SK-N-SH treated with all-trans-retinoic acid at 6 μM for 48 hours (cell line): ENCODE measurements at regions not wholly inside any gene's neighbourhood (a gene's known extent, or its start where the extent isn't known, plus 50 kb on each side); places are given as distances from the start of the nearest gene placed in this dataset.
"Not testable (repeated sequence)": the region's sequence is repeated elsewhere in the genome, so short reads cannot be mapped to it uniquely, and the experiment has no call there.

ENCODE experiments used
- ATAC-seq: fragments of 200-7000 bp; cut with Tn5 transposase; 3 replicates; pipeline ENCODE4 v1.9.1; 2020; ENCODE audit warnings: mild to moderate bottlenecking, moderate library complexity
- ARNTL ChIP-seq: fragments of 450-650 bp; formaldehyde crosslinking; IDR thresholded peaks from 2 replicates; pipeline ENCODE4 v1.5.0; 2020; ENCODE audit warnings: low read depth, mild to moderate bottlenecking, moderate library complexity, borderline replicate concordance
- BACH2 ChIP-seq: fragments of 250-450 bp; sonication (Bioruptor Pico); IDR thresholded peaks from 2 replicates; pipeline ENCODE4 v1.9.0; 2021; ENCODE audit warnings: mild to moderate bottlenecking, borderline replicate concordance
- CSDC2 ChIP-seq: fragments of 250-450 bp; sonication (Bioruptor Pico); IDR thresholded peaks from 2 replicates; pipeline ENCODE4 v1.5.0; 2020; ENCODE audit warnings: mild to moderate bottlenecking, moderate library complexity
- ESRRG ChIP-seq: fragments of 250-450 bp; sonication (Bioruptor Pico); IDR thresholded peaks from 2 replicates; pipeline ENCODE4 v1.6.1; 2021; ENCODE audit warnings: mild to moderate bottlenecking
- GLIS3 ChIP-seq: fragments of 250-450 bp; sonication (Bioruptor Pico); IDR thresholded peaks from 2 replicates; pipeline ENCODE4 v1.5.0; 2020; ENCODE audit warnings: mild to moderate bottlenecking, moderate library complexity
- ISL1 ChIP-seq: fragments of 250-450 bp; sonication (Bioruptor Pico); IDR thresholded peaks from 2 replicates; pipeline ENCODE4 v2.1.2; 2022; ENCODE audit warnings: mild to moderate bottlenecking, moderate library complexity
- OSR1 ChIP-seq: fragments of 250-450 bp; sonication (Bioruptor Pico); IDR thresholded peaks from 2 replicates; pipeline ENCODE4 v1.8.0; 2022; ENCODE audit warnings: moderate library complexity, mild to moderate bottlenecking, inconsistent platforms
- PPARA ChIP-seq: fragments of 250-450 bp; sonication (Bioruptor Pico); IDR thresholded peaks from 2 replicates; pipeline ENCODE4 v1.5.0; 2020; ENCODE audit warnings: mild to moderate bottlenecking, borderline replicate concordance
- RARB ChIP-seq: fragments of 250-450 bp; sonication (Bioruptor Pico); IDR thresholded peaks from 2 replicates; pipeline ENCODE4 v1.8.0; 2021; ENCODE audit warnings: mild to moderate bottlenecking, moderate library complexity
- SNAI2 ChIP-seq: fragments of 250-450 bp; sonication (Bioruptor Pico); IDR thresholded peaks from 2 replicates; pipeline ENCODE4 v1.5.0; 2020; ENCODE audit warnings: mild to moderate bottlenecking, moderate library complexity
- TCF4 ChIP-seq: fragments of 250-450 bp; sonication (Bioruptor Pico); IDR thresholded peaks from 2 replicates; pipeline ENCODE4 v1.8.0; 2021; ENCODE audit warnings: mild to moderate bottlenecking, moderate library complexity, borderline replicate concordance
- TOX ChIP-seq: fragments of 250-450 bp; sonication (Bioruptor Pico); IDR thresholded peaks from 2 replicates; pipeline ENCODE4 v1.8.0; 2021; ENCODE audit warnings: mild to moderate bottlenecking, moderate library complexity, borderline replicate concordance
- ZC3H10 ChIP-seq: fragments of 250-450 bp; sonication (Bioruptor Pico); IDR thresholded peaks from 2 replicates; pipeline ENCODE4 v1.5.1; 2021; ENCODE audit warnings: mild to moderate bottlenecking, moderate library complexity
- ZFP3 ChIP-seq: fragments of 250-450 bp; sonication (Bioruptor Pico); IDR thresholded peaks from 2 replicates; pipeline ENCODE4 v1.5.0; 2020; ENCODE audit warnings: mild to moderate bottlenecking, moderate library complexity
- ZFP30 ChIP-seq: fragments of 450-650 bp; formaldehyde crosslinking; IDR thresholded peaks from 2 replicates; pipeline ENCODE4 v1.5.0; 2022; ENCODE audit warnings: mild to moderate bottlenecking, moderate library complexity
- ZNF565 ChIP-seq: fragments of 450-650 bp; formaldehyde crosslinking; conservative IDR thresholded peaks from 2 replicates; pipeline ENCODE4 v1.5.0; 2020; ENCODE audit warnings: low read depth, mild to moderate bottlenecking, moderate library complexity
- ZNF70 ChIP-seq: fragments of 450-650 bp; formaldehyde crosslinking; IDR thresholded peaks from 2 replicates; pipeline ENCODE4 v1.5.0; 2020; ENCODE audit warnings: mild to moderate bottlenecking, moderate library complexity
- ZNF8 ChIP-seq: fragments of 450-650 bp; formaldehyde crosslinking; IDR thresholded peaks from 2 replicates; pipeline ENCODE4 v1.5.0; 2020; ENCODE audit warnings: mild to moderate bottlenecking, moderate library complexity
- TF ChIP-seq, protein P1 (sequence below): fragments of 250-450 bp; sonication (Bioruptor Pico); IDR thresholded peaks from 2 replicates; pipeline ENCODE4 v1.5.0; 2020; ENCODE audit warnings: mild to moderate bottlenecking, moderate library complexity
- TF ChIP-seq, protein P2 (sequence below): fragments of 250-450 bp; sonication (Bioruptor Pico); IDR thresholded peaks from 2 replicates; pipeline ENCODE4 v1.5.1; 2021; ENCODE audit warnings: mild to moderate bottlenecking, moderate library complexity
- TF ChIP-seq, protein P3 (sequence below): fragments of 250-450 bp; sonication (Bioruptor Pico); IDR thresholded peaks from 2 replicates; pipeline ENCODE4 v1.8.0; 2020; ENCODE audit warnings: mild to moderate bottlenecking, moderate library complexity, borderline replicate concordance
- TF ChIP-seq, protein P4 (sequence below): fragments of 250-450 bp; sonication (Bioruptor Pico); IDR thresholded peaks from 2 replicates; pipeline ENCODE4 v1.5.1; 2020; ENCODE audit warnings: low read depth, mild to moderate bottlenecking, moderate library complexity

DNA sequence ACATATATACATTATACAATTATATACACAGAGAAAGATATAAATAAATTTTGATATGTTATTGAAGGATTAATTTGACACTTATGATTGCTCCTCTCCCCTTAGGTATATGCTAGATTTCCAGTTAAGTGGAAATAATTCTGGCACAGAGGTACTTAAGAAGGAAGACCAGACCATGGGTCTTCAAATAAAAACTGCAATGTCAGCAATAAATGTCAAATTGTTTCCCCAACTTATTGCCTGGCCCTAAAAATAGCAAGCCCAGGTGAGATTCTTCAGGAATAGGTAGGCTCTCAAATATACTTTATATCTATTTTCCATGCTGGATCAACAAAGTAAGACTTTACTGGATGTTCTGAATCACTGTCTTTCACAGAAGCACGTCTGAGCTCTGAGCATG, 551.3 kb upstream of the STEAP1 start (continued):
- TF ChIP-seq, protein P1, sequence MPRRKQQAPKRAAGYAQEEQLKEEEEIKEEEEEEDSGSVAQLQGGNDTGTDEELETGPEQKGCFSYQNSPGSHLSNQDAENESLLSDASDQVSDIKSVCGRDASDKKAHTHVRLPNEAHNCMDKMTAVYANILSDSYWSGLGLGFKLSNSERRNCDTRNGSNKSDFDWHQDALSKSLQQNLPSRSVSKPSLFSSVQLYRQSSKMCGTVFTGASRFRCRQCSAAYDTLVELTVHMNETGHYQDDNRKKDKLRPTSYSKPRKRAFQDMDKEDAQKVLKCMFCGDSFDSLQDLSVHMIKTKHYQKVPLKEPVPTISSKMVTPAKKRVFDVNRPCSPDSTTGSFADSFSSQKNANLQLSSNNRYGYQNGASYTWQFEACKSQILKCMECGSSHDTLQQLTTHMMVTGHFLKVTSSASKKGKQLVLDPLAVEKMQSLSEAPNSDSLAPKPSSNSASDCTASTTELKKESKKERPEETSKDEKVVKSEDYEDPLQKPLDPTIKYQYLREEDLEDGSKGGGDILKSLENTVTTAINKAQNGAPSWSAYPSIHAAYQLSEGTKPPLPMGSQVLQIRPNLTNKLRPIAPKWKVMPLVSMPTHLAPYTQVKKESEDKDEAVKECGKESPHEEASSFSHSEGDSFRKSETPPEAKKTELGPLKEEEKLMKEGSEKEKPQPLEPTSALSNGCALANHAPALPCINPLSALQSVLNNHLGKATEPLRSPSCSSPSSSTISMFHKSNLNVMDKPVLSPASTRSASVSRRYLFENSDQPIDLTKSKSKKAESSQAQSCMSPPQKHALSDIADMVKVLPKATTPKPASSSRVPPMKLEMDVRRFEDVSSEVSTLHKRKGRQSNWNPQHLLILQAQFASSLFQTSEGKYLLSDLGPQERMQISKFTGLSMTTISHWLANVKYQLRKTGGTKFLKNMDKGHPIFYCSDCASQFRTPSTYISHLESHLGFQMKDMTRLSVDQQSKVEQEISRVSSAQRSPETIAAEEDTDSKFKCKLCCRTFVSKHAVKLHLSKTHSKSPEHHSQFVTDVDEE (CRISPR knock-in tag) = no peak
- TF ChIP-seq, protein P2, sequence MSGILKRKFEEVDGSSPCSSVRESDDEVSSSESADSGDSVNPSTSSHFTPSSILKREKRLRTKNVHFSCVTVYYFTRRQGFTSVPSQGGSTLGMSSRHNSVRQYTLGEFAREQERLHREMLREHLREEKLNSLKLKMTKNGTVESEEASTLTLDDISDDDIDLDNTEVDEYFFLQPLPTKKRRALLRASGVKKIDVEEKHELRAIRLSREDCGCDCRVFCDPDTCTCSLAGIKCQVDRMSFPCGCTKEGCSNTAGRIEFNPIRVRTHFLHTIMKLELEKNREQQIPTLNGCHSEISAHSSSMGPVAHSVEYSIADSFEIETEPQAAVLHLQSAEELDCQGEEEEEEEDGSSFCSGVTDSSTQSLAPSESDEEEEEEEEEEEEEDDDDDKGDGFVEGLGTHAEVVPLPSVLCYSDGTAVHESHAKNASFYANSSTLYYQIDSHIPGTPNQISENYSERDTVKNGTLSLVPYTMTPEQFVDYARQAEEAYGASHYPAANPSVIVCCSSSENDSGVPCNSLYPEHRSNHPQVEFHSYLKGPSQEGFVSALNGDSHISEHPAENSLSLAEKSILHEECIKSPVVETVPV = no peak
- TF ChIP-seq ZNF70 (CRISPR knock-in tag) (no peak), SNAI2 (CRISPR knock-in tag) (no peak)

DNA sequence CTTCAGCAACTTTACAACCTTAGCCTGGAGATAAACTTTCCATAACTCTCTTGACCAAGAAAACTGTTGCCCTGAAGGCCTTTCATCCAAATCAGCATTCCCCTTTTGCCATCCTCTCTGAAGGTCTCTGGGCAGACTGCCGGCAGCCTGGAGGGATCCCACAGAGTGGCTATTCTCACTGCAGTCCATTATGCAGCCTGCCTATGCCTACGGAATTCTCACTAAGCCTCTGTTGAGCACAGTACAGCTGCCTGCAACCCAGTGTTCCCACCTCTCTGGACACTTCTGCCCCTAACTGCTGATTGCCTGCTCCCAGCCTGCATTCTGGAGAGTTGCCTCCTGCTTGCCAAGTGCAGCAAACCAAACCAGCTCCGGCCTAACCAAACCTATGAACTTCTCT, 548.9 kb upstream of the STEAP1 start:
- TF ChIP-seq, protein P3, sequence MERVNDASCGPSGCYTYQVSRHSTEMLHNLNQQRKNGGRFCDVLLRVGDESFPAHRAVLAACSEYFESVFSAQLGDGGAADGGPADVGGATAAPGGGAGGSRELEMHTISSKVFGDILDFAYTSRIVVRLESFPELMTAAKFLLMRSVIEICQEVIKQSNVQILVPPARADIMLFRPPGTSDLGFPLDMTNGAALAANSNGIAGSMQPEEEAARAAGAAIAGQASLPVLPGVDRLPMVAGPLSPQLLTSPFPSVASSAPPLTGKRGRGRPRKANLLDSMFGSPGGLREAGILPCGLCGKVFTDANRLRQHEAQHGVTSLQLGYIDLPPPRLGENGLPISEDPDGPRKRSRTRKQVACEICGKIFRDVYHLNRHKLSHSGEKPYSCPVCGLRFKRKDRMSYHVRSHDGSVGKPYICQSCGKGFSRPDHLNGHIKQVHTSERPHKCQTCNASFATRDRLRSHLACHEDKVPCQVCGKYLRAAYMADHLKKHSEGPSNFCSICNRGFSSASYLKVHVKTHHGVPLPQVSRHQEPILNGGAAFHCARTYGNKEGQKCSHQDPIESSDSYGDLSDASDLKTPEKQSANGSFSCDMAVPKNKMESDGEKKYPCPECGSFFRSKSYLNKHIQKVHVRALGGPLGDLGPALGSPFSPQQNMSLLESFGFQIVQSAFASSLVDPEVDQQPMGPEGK = no peak
- no peak for TF ChIP-seq ARNTL (CRISPR knock-in tag)
- TF ChIP-seq, protein P2 = no peak
- TF ChIP-seq SNAI2 (CRISPR knock-in tag) = no peak
- no peak for TF ChIP-seq ZNF565 (CRISPR knock-in tag)
- no peak for TF ChIP-seq ISL1 (CRISPR knock-in tag)
- no peak for TF ChIP-seq ZNF8
- TF ChIP-seq, protein P4, sequence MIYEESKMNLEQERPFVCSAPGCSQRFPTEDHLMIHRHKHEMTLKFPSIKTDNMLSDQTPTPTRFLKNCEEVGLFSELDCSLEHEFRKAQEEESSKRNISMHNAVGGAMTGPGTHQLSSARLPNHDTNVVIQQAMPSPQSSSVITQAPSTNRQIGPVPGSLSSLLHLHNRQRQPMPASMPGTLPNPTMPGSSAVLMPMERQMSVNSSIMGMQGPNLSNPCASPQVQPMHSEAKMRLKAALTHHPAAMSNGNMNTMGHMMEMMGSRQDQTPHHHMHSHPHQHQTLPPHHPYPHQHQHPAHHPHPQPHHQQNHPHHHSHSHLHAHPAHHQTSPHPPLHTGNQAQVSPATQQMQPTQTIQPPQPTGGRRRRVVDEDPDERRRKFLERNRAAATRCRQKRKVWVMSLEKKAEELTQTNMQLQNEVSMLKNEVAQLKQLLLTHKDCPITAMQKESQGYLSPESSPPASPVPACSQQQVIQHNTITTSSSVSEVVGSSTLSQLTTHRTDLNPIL (CRISPR knock-in tag) = no peak

DNA sequence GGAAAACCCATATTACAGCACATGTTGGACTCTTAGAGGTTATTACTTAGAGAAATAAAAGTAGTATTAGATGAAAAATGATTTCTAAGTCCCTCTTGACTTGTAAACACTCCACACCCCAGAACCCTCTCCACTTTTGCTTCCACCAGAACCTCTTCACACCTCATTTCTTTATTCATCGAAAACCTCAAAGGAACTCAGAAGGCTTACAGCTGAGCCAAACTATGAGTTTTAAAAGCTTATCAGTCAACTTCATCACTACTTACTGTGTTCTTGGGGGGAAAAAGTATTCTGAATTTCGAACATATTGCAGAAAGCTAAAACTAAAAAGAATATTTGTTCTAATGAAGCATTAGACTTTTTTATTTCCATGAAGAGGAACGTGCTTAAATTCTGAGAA, 547.8 kb upstream of the STEAP1 start:
- no peak for TF ChIP-seq TOX (CRISPR knock-in tag)
- ATAC-seq = no peak

More for the DNA sequence above, 548.9 kb upstream of the STEAP1 start:
- ATAC-seq = no peak

DNA sequence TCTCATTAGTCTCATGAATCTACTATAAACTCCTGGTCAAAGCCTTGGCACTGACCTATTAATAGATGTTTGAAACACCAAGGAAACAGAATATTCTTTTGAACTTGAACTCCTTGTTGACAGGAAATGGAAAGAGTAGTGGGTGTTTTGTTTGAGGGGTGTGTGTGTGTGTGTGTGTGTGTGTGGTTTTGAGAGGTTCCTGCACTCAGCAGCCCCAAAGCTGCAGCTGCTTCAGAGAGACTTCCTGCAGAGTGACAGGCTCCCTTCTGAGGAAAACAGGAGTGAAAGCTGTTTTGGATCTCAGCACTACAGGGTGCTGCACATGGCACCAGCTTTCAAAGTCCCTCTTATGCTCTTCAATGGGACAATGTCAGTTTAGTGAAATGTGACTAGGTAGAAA, 546.5 kb upstream of the STEAP1 start:
- ATAC-seq = no peak

DNA sequence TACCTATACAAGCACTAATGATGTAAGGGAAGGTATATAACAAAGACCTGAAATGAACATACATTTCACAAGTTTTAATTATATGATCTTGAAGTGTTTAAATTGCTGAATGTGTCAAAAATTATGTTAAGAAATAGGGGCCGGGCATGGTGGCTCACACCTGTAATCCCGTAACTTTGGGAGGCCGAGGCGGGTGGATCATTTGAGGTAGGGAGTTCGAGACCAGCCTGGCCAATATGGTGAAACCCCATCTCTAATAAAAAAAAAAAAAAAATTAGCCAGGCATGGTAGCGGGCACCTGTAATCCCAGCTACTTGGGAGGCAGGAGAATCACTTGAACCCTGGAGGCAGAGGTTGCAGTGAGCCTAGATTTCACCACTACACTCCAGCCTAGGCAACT, 537.4 kb upstream of the STEAP1 start:
- ATAC-seq = not testable (repeated sequence)

More for the DNA sequence above, 546.5 kb upstream of the STEAP1 start:
- TF ChIP-seq OSR1 = no peak
- no peak for TF ChIP-seq TOX (CRISPR knock-in tag)
- TF ChIP-seq SNAI2 (CRISPR knock-in tag) = no peak
- TF ChIP-seq ESRRG = no peak
- TF ChIP-seq TCF4 = no peak
- no peak for TF ChIP-seq ARNTL (CRISPR knock-in tag)
- no peak for TF ChIP-seq ISL1 (CRISPR knock-in tag)
- no peak for TF ChIP-seq GLIS3 (CRISPR knock-in tag)
- TF ChIP-seq, protein P3 = no peak
- TF ChIP-seq PPARA = no peak
- TF ChIP-seq, protein P4 (CRISPR knock-in tag) = no peak
- no peak for TF ChIP-seq ZNF70 (CRISPR knock-in tag)
- no peak for TF ChIP-seq BACH2
- no peak for TF ChIP-seq ZFP30 (CRISPR knock-in tag)
- TF ChIP-seq ZNF8 = no peak
- no peak for TF ChIP-seq RARB (CRISPR knock-in tag)
- no peak for TF ChIP-seq ZC3H10 (CRISPR knock-in tag)
- no peak for TF ChIP-seq ZNF565 (CRISPR knock-in tag)
- TF ChIP-seq CSDC2 (CRISPR knock-in tag) = no peak
- no peak for TF ChIP-seq ZFP3
- TF ChIP-seq, all 23 proteins: peak for 0
